ENCODE measurements at regions not wholly inside any gene's neighbourhood (a gene's known extent, or its start where the extent isn't known, plus 50 kb on each side); places are given as distances from the start of the nearest gene placed in this dataset.
A peak's percentile ranks its signal among the peaks of the same experiment; 100 is the strongest.

DNA sequence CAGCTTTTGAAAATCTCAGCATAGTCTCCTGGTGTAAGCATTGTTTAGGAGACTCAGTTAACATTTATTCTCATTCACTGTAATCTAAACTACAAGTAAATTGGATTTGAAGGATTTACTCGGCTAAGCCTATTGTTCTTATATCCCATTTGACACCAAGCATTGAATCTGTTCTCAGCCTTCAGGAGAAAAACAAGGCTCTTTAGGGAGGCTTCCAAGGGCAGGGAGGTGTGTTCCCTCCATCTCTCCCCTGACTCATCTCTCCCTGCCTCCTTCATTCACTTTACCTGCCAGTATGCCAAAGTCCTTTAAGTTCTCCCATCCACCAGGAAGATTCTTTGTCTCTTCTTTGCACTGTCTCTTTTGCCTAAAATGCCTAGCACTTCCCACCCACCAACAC lies 347.8 kb downstream of the MFSD1 start:
- TF ChIP-seq, protein P1, sequence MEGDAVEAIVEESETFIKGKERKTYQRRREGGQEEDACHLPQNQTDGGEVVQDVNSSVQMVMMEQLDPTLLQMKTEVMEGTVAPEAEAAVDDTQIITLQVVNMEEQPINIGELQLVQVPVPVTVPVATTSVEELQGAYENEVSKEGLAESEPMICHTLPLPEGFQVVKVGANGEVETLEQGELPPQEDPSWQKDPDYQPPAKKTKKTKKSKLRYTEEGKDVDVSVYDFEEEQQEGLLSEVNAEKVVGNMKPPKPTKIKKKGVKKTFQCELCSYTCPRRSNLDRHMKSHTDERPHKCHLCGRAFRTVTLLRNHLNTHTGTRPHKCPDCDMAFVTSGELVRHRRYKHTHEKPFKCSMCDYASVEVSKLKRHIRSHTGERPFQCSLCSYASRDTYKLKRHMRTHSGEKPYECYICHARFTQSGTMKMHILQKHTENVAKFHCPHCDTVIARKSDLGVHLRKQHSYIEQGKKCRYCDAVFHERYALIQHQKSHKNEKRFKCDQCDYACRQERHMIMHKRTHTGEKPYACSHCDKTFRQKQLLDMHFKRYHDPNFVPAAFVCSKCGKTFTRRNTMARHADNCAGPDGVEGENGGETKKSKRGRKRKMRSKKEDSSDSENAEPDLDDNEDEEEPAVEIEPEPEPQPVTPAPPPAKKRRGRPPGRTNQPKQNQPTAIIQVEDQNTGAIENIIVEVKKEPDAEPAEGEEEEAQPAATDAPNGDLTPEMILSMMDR (IDR thresholded peaks at IDR 0.05; ENCODE audit: insufficient read depth, low read length): no peak
- H3K4me3 ChIP-seq (ENCODE audit: low read depth, low read length): no peak overlapping the region
- no peak for DNase-seq (ENCODE audit: low read depth)

GRCh38 chr3:159150180-159150579 lies 348.3 kb downstream of the MFSD1 start:
- H3K4me3 ChIP-seq (ENCODE audit: low read depth, low read length): no peak overlapping the region
- no peak for DNase-seq (ENCODE audit: low read depth)
- TF ChIP-seq, protein P1 (IDR thresholded peaks at IDR 0.05; ENCODE audit: insufficient read depth, low read length): no peak

DNA sequence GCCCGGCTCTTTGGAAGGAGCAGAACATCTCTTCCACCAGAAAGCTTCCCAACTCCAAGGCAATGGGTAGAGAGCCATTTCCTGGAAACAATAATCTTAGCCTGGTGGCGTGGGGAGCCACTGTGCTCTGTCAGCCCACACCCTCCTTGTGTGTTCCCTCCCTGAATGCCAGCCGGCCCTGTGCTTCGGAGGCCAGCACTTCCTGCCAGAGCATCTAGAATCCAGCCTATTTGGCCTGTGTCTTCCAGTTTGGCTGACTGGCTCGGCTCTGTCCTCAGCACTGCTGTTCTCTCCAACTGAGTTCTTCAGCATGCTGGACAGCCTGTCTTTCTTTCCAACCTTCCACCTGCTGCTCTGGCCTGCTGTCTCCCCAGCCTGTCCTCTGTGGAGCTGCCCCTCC lies 349.3 kb downstream of the MFSD1 start:
- no peak overlapping the region for H3K4me3 ChIP-seq (ENCODE audit: low read depth, low read length)
- TF ChIP-seq, protein P1 (IDR thresholded peaks at IDR 0.05; ENCODE audit: insufficient read depth, low read length): no peak
- no peak for DNase-seq (ENCODE audit: low read depth)

GRCh38 chr3:159157275-159157674 lies 355.4 kb downstream of the MFSD1 start:
- no peak overlapping the region for H3K4me3 ChIP-seq (ENCODE audit: low read depth, low read length)
- DNase-seq (ENCODE audit: low read depth): no peak
- TF ChIP-seq, protein P1 (IDR thresholded peaks at IDR 0.05; ENCODE audit: insufficient read depth, low read length): no peak

GRCh38 chr3:159158213-159158612 lies 356.4 kb downstream of the MFSD1 start:
- TF ChIP-seq, protein P1 (IDR thresholded peaks at IDR 0.05; ENCODE audit: insufficient read depth, low read length): peak; percentile 53
- H3K4me3 ChIP-seq (ENCODE audit: low read depth, low read length): no peak overlapping the region
- DNase-seq (ENCODE audit: low read depth): peak; percentile 55

- TF ChIP-seq, protein P1 (IDR thresholded peaks at IDR 0.05; ENCODE audit: insufficient read depth, low read length): no peak
- H3K4me3 ChIP-seq (ENCODE audit: low read depth, low read length): no peak overlapping the region
- no peak for DNase-seq (ENCODE audit: low read depth)
These were observed 356.9 kb downstream of the MFSD1 start for GRCh38 chr3:159158801-159159200.

GRCh38 chr3:159159546-159159945 lies 357.7 kb downstream of the MFSD1 start:
- no peak for DNase-seq (ENCODE audit: low read depth)
- TF ChIP-seq, protein P1 (IDR thresholded peaks at IDR 0.05; ENCODE audit: insufficient read depth, low read length): no peak
- no peak overlapping the region for H3K4me3 ChIP-seq (ENCODE audit: low read depth, low read length)
